ENCODE measurements at regions not wholly inside any gene's neighbourhood (a gene's known extent, or its start where the extent isn't known, plus 50 kb on each side); places are given as distances from the start of the nearest gene placed in this dataset.

DNA sequence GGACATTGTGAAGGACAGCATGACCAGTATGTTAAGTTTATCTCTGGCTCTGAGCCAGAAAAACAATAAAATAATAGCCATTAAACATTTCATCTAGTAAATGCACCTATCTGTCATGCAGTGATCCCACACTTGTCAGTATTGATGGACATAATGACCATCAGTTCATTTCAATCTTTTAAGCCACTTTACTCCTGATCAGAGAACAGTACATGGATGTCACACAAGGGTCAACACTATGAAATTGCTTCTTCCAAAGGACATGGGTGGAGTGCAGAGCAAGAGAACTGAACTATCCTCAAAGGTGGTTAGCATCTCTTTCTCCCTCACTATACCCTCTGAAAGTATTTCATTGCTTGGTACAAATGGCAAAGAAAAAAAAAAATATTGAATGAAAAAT is 816.0 kb upstream of the GYPC start:
- no peaks in the 10 kb centered on the region for H4K20me1 ChIP-seq (ENCODE audit: insufficient read depth, low read length)
- TF ChIP-seq EZH2phosphoT487 (IDR thresholded peaks at IDR 0.05; ENCODE audit: low read length) = no peak
- TF ChIP-seq, protein P1, sequence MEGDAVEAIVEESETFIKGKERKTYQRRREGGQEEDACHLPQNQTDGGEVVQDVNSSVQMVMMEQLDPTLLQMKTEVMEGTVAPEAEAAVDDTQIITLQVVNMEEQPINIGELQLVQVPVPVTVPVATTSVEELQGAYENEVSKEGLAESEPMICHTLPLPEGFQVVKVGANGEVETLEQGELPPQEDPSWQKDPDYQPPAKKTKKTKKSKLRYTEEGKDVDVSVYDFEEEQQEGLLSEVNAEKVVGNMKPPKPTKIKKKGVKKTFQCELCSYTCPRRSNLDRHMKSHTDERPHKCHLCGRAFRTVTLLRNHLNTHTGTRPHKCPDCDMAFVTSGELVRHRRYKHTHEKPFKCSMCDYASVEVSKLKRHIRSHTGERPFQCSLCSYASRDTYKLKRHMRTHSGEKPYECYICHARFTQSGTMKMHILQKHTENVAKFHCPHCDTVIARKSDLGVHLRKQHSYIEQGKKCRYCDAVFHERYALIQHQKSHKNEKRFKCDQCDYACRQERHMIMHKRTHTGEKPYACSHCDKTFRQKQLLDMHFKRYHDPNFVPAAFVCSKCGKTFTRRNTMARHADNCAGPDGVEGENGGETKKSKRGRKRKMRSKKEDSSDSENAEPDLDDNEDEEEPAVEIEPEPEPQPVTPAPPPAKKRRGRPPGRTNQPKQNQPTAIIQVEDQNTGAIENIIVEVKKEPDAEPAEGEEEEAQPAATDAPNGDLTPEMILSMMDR (IDR thresholded peaks at IDR 0.05; ENCODE audit: low read length) = no peak
- TF ChIP-seq EZH2 (optimal IDR thresholded peaks at IDR 0.05; ENCODE audit: low read depth, low read length) = no peak

DNA sequence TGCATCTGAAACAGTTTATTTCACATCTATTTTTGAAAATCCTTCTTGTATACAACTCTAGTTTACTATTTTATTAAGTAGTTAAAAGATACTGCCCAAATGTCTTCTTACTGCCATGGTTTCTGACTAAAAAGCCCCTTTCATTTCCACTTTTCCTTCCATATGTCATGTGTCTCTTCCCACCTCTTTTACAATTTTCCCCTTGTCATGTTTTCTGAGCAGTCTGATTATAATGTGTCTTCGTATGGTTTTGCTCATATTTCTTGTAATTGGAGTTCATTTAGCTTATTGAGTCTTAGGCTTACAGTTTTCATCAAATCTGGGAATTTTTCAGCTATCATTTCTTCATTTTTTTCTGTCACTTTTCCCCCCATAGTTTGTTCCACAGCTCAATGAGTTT is 813.9 kb upstream of the GYPC start:
- H3K27ac ChIP-seq (ENCODE audit: low read length) = no peak overlapping the region
- H3K27me3 ChIP-seq (replicated peaks; ENCODE audit: insufficient read depth, low read length) = no peaks in the 10 kb centered on the region
- no peaks in the 10 kb centered on the region for H4K20me1 ChIP-seq (ENCODE audit: insufficient read depth, low read length)
- no peak overlapping the region for H2AFZ ChIP-seq (ENCODE audit: low read length)
- no peak overlapping the region for H3K9ac ChIP-seq (ENCODE audit: low read length)
- no peaks in the 10 kb centered on the region for H3K36me3 ChIP-seq (replicated peaks; ENCODE audit: insufficient read depth, low read length)
- H3K79me2 ChIP-seq (ENCODE audit: low read length) = no peaks in the 10 kb centered on the region
- no peaks in the 10 kb centered on the region for H3K4me1 ChIP-seq (ENCODE audit: low read length)
- no peak for DNase-seq
- no peaks in the 10 kb centered on the region for H3K9me3 ChIP-seq (replicated peaks; ENCODE audit: insufficient read depth, low read length)
- TF ChIP-seq EZH2phosphoT487 (IDR thresholded peaks at IDR 0.05; ENCODE audit: low read length) (no peak), EZH2 (optimal IDR thresholded peaks at IDR 0.05; ENCODE audit: low read depth, low read length) (no peak)
- TF ChIP-seq, protein P1 (IDR thresholded peaks at IDR 0.05; ENCODE audit: low read length) = no peak
- H3K9me2 ChIP-seq (replicated peaks; ENCODE audit: insufficient read depth, low read length) = no peaks in the 10 kb centered on the region
- H3K4me3 ChIP-seq (ENCODE audit: low read length) = no peak overlapping the region
- no peaks in the 10 kb centered on the region for H3F3A ChIP-seq (ENCODE audit: insufficient read depth, low read length)
- H3K4me2 ChIP-seq (ENCODE audit: low read depth, low read length) = no peak overlapping the region

More for the DNA sequence above, 816.0 kb upstream of the GYPC start:
- Histone ChIP-seq H2AFZ (ENCODE audit: low read length) (no peak overlapping the region), H3K4me2 (ENCODE audit: low read depth, low read length) (no peak overlapping the region), H3K4me3 (ENCODE audit: low read length) (no peak overlapping the region), H3K27me3 (replicated peaks; ENCODE audit: insufficient read depth, low read length) (no peaks in the 10 kb centered on the region), H3K27ac (ENCODE audit: low read length) (no peak overlapping the region), H3K79me2 (ENCODE audit: low read length) (no peaks in the 10 kb centered on the region), H3K4me1 (ENCODE audit: low read length) (no peaks in the 10 kb centered on the region), H3F3A (ENCODE audit: insufficient read depth, low read length) (no peaks in the 10 kb centered on the region), H3K9ac (ENCODE audit: low read length) (no peak overlapping the region), H3K36me3 (replicated peaks; ENCODE audit: insufficient read depth, low read length) (no peaks in the 10 kb centered on the region), H3K9me2 (replicated peaks; ENCODE audit: insufficient read depth, low read length) (no peaks in the 10 kb centered on the region), H3K9me3 (replicated peaks; ENCODE audit: insufficient read depth, low read length) (no peaks in the 10 kb centered on the region)
- DNase-seq = no peak

DNA sequence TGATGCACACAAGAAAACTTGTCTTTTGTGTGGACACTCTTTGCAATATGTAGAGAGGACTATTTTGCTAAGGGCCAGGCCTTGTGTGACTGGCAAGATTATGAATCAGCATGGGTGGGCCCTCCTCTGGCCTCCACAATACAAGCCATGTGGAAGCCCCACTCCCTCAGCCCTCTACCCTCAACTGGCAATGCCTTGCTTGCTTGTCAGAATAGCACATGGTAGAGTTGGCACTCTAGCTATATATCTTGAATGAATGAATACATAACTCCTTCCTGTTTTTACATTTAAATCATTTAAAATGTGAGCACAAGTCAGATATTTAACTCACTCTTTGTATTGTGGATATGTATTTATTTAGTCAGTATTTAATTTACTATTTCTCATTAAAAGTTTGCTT is 805.4 kb upstream of the GYPC start:
- H3K27ac ChIP-seq (ENCODE audit: low read length) = no peak overlapping the region
- H3K4me1 ChIP-seq (ENCODE audit: low read length) = no peaks in the 10 kb centered on the region
- no peak overlapping the region for H3K4me2 ChIP-seq (ENCODE audit: low read depth, low read length)
- TF ChIP-seq EZH2phosphoT487 (IDR thresholded peaks at IDR 0.05; ENCODE audit: low read length) (no peak), EZH2 (optimal IDR thresholded peaks at IDR 0.05; ENCODE audit: low read depth, low read length) (no peak)
- TF ChIP-seq, protein P1 (IDR thresholded peaks at IDR 0.05; ENCODE audit: low read length) = no peak
- H3F3A ChIP-seq (ENCODE audit: insufficient read depth, low read length) = no peaks in the 10 kb centered on the region
- no peaks in the 10 kb centered on the region for H3K79me2 ChIP-seq (ENCODE audit: low read length)
- no peaks in the 10 kb centered on the region for H3K9me3 ChIP-seq (replicated peaks; ENCODE audit: insufficient read depth, low read length)
- no peak for DNase-seq
- H3K27me3 ChIP-seq (replicated peaks; ENCODE audit: insufficient read depth, low read length) = no peaks in the 10 kb centered on the region
- H3K9me2 ChIP-seq (replicated peaks; ENCODE audit: insufficient read depth, low read length) = no peaks in the 10 kb centered on the region
- H3K4me3 ChIP-seq (ENCODE audit: low read length) = no peak overlapping the region
- no peak overlapping the region for H3K9ac ChIP-seq (ENCODE audit: low read length)
- no peak overlapping the region for H2AFZ ChIP-seq (ENCODE audit: low read length)
- no peaks in the 10 kb centered on the region for H4K20me1 ChIP-seq (ENCODE audit: insufficient read depth, low read length)
- H3K36me3 ChIP-seq (replicated peaks; ENCODE audit: insufficient read depth, low read length) = no peaks in the 10 kb centered on the region
